ENCODE measurements at regions not wholly inside any gene's neighbourhood (a gene's known extent, or its start where the extent isn't known, plus 50 kb on each side); places are given as distances from the start of the nearest gene placed in this dataset.

GRCh38 chr5:36366883-36367282, 65.2 kb upstream of the RANBP3L start:
- H3K27ac ChIP-seq (ENCODE audit: low read length), result no peak overlapping the region
- TF ChIP-seq POLR2AphosphoS5 (IDR thresholded peaks at IDR 0.05; ENCODE audit: low read depth, low read length), result no peak
- no peak for TF ChIP-seq REST (IDR thresholded peaks at IDR 0.05; ENCODE audit: insufficient read depth in 1 of 2, low read depth in 2 of 2, low read length in 1 of 2)
- in situ Hi-C loops (cut with HindIII; ENCODE audit: low pct_unique_long_range_greater_than_20kb, low sequenced_read_pairs) (no loop called here), intact Hi-C loops (cut with micrococcal nuclease; ENCODE audit: unreplicated experiment) (no loop called here)
- no peaks in the 10 kb centered on the region for H3K36me3 ChIP-seq (ENCODE audit: control insufficient read depth, insufficient read depth, low read length)
- DNase-seq (ENCODE audit: low read depth, low spot score) (no peak), ATAC-seq (no peak)
- H3K27me3 ChIP-seq (ENCODE audit: control insufficient read depth, insufficient read depth, low read length), result no peaks in the 10 kb centered on the region; the same call in 1 of the 2 replicates
- no TSS peak for BruUV-seq (replicated peaks)
- ChIA-PET CTCF (no interaction called here), POLR2A (no interaction called here)
- no peak overlapping the region for H3K4me3 ChIP-seq (ENCODE audit: low read depth in 2 of 2, low read length in 2 of 2)
- H3K4me1 ChIP-seq (ENCODE audit: control insufficient read depth, insufficient read depth, low read length), result no peaks in the 10 kb centered on the region
- no peaks in the 10 kb centered on the region for H3K9me3 ChIP-seq (ENCODE audit: control insufficient read depth, insufficient read depth, low read depth, low read length)

DNA sequence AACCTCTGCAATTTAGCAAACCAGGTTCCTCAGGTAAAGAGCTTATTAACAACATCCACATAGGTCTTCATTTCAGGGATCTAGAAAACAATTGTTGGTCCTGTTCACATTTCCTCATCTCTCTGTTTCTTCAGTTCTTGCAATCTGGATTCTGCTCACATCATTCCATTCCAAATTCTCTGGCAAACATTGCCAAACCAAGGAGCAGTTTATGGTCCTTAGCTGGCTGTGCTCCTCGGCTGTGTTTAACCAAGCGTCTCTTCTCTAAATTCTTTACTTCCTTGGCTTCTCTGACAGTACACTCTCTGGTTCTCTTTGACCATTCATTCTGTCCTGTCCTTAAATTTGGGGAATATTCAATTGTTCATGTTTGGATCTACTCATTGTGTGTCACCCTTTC, 65.8 kb upstream of the RANBP3L start:
- in situ Hi-C loops (cut with HindIII; ENCODE audit: low pct_unique_long_range_greater_than_20kb, low sequenced_read_pairs) (no loop called here), intact Hi-C loops (cut with micrococcal nuclease; ENCODE audit: unreplicated experiment) (no loop called here)
- CTCF ChIA-PET, result no interaction called here
- no TSS peak for BruUV-seq (replicated peaks)
- ATAC-seq (no peak), DNase-seq (ENCODE audit: low read depth, low spot score) (no peak)
- Histone ChIP-seq H3K4me3 (ENCODE audit: low read depth in 2 of 2, low read length in 2 of 2) (no peak overlapping the region), H3K4me1 (ENCODE audit: control insufficient read depth, insufficient read depth, low read length) (no peaks in the 10 kb centered on the region), H3K27me3 (ENCODE audit: control insufficient read depth, insufficient read depth, low read length) (no peaks in the 10 kb centered on the region; the same call in 1 of the 2 replicates), H3K36me3 (ENCODE audit: control insufficient read depth, insufficient read depth, low read length) (no peaks in the 10 kb centered on the region), H3K27ac (ENCODE audit: low read length) (no peak overlapping the region), H3K9me3 (ENCODE audit: control insufficient read depth, insufficient read depth, low read depth, low read length) (no peaks in the 10 kb centered on the region)
- POLR2A ChIA-PET, result no interaction called here
- no peak for TF ChIP-seq SIN3A (IDR thresholded peaks at IDR 0.05; ENCODE audit: borderline replicate concordance, insufficient read depth, low read depth, low read length)
- TF ChIP-seq POLR2AphosphoS5 (IDR thresholded peaks at IDR 0.05; ENCODE audit: low read depth, low read length), result no peak
- TF ChIP-seq REST (IDR thresholded peaks at IDR 0.05; ENCODE audit: insufficient read depth in 1 of 2, low read depth in 2 of 2, low read length in 1 of 2), result no peak
- TF ChIP-seq TCF7L2 (IDR thresholded peaks at IDR 0.05; ENCODE audit: low read depth, low read length), result no peak
- no peak for TF ChIP-seq CTCF (IDR thresholded peaks at IDR 0.05)

Data from Panc1 (cell line).